LNCaP clone FGC (cell line): ENCODE measurements at regions not wholly inside any gene's neighbourhood (a gene's known extent, or its start where the extent isn't known, plus 50 kb on each side); places are given as distances from the start of the nearest gene placed in this dataset.
"Not testable (repeated sequence)": the region's sequence is repeated elsewhere in the genome, so short reads cannot be mapped to it uniquely, and the experiment has no call there.

ENCODE experiments used
- DNase-seq: peaks from one replicate; pipeline ENCODE4 v3.0.0-alpha.2; 2011; ENCODE audit warnings: low read depth
- H3K4me3 ChIP-seq: 2 replicates; pipeline ENCODE4 v1.5.1; 2011; ENCODE audit warnings: mild to moderate bottlenecking, low read depth, low read length, control low read depth
- TF ChIP-seq, protein P1 (sequence below): IDR thresholded peaks from 2 replicates; pipeline ENCODE4 v1.5.1; 2012; ENCODE audit warnings: mild to moderate bottlenecking; ENCODE audit not compliant: control insufficient read depth, insufficient read depth; ENCODE audit errors: extremely low read depth

DNA sequence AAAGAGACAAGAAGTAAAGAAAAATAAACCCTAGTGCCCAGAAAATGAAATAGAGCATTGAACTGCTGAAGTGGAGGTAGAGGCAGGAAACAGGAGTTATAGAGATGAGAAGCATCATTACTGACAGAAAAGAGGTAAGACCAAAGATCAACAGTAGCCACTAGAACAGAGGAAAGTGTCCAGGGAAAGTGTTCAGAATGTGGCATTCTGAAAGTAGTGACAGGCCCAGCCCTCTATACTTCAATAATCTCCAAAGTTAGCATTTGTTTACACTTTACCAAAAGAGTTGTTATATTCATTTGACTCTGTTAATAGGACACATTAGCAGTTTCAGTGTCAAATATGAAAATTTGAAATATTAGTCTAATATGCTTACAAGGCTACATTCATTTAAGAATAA is 727.1 kb upstream of the NECTIN3 start:
- DNase-seq: no peak
- H3K4me3 ChIP-seq: no peak overlapping the region
- TF ChIP-seq, protein P1, sequence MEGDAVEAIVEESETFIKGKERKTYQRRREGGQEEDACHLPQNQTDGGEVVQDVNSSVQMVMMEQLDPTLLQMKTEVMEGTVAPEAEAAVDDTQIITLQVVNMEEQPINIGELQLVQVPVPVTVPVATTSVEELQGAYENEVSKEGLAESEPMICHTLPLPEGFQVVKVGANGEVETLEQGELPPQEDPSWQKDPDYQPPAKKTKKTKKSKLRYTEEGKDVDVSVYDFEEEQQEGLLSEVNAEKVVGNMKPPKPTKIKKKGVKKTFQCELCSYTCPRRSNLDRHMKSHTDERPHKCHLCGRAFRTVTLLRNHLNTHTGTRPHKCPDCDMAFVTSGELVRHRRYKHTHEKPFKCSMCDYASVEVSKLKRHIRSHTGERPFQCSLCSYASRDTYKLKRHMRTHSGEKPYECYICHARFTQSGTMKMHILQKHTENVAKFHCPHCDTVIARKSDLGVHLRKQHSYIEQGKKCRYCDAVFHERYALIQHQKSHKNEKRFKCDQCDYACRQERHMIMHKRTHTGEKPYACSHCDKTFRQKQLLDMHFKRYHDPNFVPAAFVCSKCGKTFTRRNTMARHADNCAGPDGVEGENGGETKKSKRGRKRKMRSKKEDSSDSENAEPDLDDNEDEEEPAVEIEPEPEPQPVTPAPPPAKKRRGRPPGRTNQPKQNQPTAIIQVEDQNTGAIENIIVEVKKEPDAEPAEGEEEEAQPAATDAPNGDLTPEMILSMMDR: no peak

DNA sequence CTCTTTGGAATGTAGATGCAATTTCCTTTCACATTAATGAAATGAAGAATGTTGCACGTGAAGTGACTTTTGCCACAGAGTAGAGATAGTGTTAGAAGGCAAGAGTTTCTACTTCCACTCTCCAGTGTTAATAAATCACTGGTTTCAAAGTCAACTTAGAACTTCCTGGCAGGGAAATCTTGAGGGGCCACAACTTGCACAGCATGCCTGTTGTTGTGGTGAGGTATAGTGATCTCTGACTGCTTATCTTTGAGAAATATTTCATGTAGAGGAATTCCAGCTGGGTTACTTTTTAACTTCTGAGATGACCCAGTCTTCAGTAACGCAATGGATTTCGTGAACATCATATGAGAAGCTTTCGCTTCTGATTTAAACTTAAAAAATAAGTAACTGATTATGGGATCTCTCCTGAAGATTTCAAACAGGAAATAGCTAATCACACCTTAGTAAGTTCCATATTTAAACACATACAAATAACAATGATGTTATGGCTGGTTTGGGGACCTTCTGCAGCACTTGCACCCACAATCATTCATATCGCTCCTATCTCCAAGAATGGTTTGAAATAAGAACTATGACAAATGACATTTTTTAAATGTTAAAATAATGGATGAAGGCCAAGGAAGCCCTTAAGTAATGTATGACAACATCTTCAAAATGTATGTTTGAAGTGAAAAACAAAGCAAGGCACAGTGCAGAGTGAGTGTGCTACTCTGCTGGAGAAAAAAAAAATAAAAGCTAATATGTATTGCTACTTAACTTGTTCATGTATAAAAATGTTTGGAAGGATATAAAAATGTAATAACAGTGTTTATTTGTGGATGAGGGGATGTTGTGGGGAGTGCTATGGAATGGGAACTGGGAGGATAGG is 726.5 kb upstream of the NECTIN3 start:
- no peak for DNase-seq
- H3K4me3 ChIP-seq: no peak overlapping the region
- TF ChIP-seq, protein P1: no peak

- no peak overlapping the region for H3K4me3 ChIP-seq
- TF ChIP-seq, protein P1: no peak
- no peak for DNase-seq
Observed at GRCh38 chr3:110349295-110349694, 722.3 kb upstream of the NECTIN3 start.

DNA sequence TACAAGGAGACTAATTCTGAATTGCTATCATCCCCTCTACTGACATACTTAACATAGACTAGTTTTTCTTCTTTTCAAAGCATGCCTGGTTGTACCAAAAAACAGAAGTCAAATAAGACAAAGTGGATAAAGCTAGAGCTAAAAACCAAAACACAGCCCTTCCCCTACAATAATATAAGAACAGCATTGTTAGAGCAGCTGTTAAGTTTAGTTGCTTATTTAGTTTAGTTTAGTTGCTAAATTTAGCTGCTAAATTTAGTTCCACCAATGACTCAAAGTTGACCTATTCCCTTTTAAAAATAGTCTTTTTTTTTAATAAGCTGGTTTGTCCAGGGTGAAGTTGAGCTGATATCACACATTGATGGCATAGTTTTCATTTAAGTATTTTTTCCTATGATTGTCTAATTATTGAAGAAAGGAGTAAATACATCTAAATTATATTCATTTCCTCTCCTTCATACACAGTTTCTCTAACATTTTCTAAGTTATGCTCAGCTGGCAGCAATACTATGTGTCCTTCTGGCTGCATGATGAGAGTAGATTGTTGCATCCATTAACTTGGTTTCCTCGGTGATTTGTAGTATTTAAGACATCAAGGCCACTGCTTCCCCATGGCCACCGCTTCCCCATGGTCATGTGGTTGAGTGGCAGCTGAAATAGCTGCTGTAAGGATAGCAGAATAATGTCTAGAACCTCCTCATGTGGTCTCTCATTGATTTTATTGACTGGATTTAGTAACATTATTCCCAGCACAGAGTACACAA is 718.6 kb upstream of the NECTIN3 start:
- TF ChIP-seq, protein P1: no peak
- H3K4me3 ChIP-seq: no peak overlapping the region
- no peak for DNase-seq

DNA sequence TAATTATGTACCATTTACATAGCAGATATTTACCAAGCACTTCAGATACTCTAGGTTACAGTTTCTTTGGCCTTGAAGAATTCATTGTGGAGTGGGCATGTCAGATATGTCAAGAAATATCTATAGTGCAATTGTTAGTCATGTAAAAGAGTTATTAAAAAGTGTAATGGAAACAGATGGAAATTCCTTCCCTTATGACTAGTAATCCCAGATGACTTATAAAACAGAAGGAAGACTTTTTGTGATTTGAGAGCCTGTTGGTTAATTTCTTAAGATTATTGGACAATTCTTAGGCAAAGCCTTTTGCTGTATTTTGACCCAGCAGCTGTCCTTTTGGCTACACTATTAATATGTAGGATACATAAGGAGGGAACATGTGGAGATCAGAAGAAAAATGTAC is 708.9 kb upstream of the NECTIN3 start:
- DNase-seq: no peak
- TF ChIP-seq, protein P1: no peak
- no peak overlapping the region for H3K4me3 ChIP-seq

DNA sequence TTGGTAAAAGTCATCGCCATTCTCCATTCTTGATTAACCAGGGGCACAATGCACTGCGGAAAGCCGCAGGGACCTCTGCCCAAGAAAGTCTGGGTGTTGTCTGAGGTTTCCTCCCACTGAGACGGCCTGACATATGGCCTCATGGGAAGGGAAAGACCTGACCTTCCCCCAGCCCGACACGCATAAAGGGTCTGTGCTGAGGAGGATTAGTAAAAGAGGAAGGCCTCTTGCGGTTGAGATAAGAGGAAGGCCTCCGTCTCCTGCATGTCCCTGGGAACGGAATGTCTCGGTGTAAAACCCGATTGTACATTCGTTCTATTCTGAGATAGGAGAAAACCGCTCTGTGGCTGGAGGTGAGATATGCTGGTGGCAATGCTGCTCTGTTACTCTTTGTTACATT is 704.3 kb upstream of the NECTIN3 start:
- DNase-seq, H3K4me3 ChIP-seq: not testable (repeated sequence)

- no peak for DNase-seq
- TF ChIP-seq, protein P1: no peak
Observed at GRCh38 chr3:110375751-110376518, 695.7 kb upstream of the NECTIN3 start.

More at GRCh38 chr3:110375751-110376518, 695.7 kb upstream of the NECTIN3 start:
- H3K4me3 ChIP-seq: no peak overlapping the region
